ENCODE measurements at regions not wholly inside any gene's neighbourhood (a gene's known extent, or its start where the extent isn't known, plus 50 kb on each side); places are given as distances from the start of the nearest gene placed in this dataset.
A peak's percentile ranks its signal among the peaks of the same experiment; 100 is the strongest.

DNA sequence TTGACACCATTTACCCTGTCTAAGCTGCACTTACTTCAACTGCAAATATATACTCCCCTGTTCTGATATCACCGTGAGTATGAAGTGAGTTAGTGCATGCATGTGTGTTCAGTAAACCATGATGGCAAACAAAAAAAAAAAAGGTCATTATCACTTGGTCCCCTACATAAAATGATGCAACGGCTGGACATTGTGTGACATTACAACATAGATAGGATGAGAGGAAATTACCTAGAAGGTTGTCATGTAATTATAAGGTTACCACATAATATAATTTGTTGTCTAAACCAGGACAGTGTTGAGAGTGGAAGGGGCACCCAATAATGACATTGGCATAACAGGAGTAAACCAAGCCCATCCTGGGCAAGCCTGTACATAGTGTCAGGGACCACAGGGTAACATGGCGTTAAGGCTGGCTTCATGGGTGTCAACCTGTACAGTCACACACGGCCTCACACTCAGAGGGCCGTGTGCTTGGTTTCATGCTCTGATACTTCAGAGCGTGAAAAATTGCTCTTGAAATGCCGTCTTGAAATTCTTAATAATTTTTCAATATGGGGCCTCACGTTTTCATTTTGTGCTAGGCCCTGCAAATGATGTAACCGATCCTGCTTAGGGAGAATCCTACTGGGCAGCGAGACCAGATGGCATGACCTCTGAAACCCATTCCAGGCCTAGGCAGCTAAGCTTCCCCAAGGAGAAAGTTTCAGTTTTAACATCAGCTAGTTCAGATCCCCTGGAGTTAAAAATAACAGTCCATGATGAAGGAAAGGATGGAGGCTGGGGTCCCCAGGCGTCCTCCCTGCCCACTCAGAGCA lies 106.1 kb downstream of the AXIN2 start:
- peaks cover 0 to 4% of the 10 kb centered on the region in 2 donors for H3K27me3 ChIP-seq
- intact Hi-C loops (cut with DNase I; ENCODE audit: low total_unique reads), result no loop called here

DNA sequence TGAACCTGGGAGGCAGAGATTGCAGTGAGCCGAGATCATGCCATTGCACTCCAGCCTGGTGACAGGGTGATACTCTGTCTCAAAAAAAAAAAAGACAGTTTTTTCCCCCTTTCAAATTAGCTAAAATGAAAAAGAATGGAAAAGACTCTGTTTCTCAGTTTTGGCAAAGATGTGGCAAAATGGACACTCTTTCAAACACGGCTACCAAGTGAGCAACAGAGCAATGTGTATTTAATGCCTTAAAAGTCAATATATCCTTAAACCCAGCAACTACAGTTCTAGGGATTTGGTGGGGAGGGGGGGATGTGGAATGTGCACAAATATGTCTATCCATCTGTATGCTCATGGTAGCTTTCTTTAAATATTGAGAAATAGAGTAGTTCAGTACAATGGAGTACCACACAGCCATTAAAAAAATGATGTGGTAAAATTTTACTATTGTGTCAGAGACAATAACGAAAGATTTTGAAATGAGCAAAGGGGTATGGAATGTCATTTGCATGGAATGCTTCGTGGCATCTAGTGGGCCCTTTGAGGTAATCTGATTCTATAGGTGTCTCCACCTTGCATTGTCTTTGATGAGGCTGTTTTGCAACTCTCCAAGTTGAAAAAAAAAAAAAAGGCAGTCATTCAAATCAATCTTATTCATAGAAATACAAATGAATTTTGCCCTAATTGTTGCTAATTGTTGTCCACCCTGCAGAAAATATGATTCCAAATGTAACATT lies 108.1 kb downstream of the AXIN2 start:
- Histone ChIP-seq H3K9me3 (no peaks in the 10 kb centered on the region), H3K27ac (no peak overlapping the region), H3K4me1 (no peaks in the 10 kb centered on the region), H3K4me3 (no peak overlapping the region), H3K27me3 (no peaks in the 10 kb centered on the region), H3K36me3 (no peaks in the 10 kb centered on the region)
- no peak for TF ChIP-seq CTCF (IDR thresholded peaks at IDR 0.05)
- DNase-seq, result no peak
- intact Hi-C loops (cut with DNase I; ENCODE audit: low total_unique reads), result no loop called here

More for the DNA sequence above, 106.1 kb downstream of the AXIN2 start:
- Histone ChIP-seq H3K4me1 (peaks cover 0 to 5% (median 0%) of the 10 kb centered on the region in 4 donors), H3K9me3 (no peaks in the 10 kb centered on the region), H3K36me3 (no peaks in the 10 kb centered on the region), H3K4me3 (no peak overlapping the region), H3K27ac (no peak overlapping the region)
- DNase-seq, result no peak
- TF ChIP-seq CTCF (IDR thresholded peaks at IDR 0.05), result no peak

DNA sequence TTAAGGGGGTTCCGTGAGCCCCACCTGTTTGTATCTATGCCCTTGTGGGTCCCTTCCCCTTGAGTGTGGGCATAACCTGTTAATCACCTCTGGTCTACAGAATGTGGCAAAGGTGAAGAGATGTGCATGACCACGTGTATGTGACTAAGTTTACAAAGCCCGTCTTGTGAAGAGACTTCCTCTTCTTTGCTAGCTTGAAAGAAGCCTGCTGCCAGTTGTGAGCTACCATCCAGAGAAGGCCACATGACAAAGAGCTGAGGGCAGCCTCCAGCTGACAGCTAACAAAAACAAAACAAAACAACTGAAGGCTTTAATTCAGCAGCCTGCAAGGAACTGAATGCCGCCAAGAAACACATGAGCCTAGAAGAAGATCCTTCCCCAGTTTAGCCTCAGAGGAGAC lies 112.0 kb downstream of the AXIN2 start:
- DNase-seq, result no peak
- H3K36me3 ChIP-seq, result no peaks in the 10 kb centered on the region
- H3K4me3 ChIP-seq, result no peak overlapping the region
- H3K27me3 ChIP-seq, result no peaks in the 10 kb centered on the region
- intact Hi-C loops (cut with DNase I; ENCODE audit: low total_unique reads), result no loop called here
- TF ChIP-seq CTCF (IDR thresholded peaks at IDR 0.05), result no peak
- H3K9me3 ChIP-seq, result no peaks in the 10 kb centered on the region
- no peaks in the 10 kb centered on the region for H3K4me1 ChIP-seq
- H3K27ac ChIP-seq, result no peak overlapping the region

- Histone ChIP-seq H3K27ac (no peak overlapping the region), H3K4me3 (no peak overlapping the region), H3K9me3 (no peaks in the 10 kb centered on the region), H3K36me3 (no peaks in the 10 kb centered on the region), H3K4me1 (no peaks in the 10 kb centered on the region), H3K27me3 (no peaks in the 10 kb centered on the region)
- intact Hi-C loops (cut with DNase I; ENCODE audit: low total_unique reads), result no loop called here
- DNase-seq, result no peak
- TF ChIP-seq CTCF (IDR thresholded peaks at IDR 0.05), result no peak
Observed at GRCh38 chr17:65447823-65448222, 113.6 kb downstream of the AXIN2 start.

- no peak for TF ChIP-seq CTCF (IDR thresholded peaks at IDR 0.05)
- Histone ChIP-seq H3K4me3 (no peak overlapping the region), H3K9me3 (no peaks in the 10 kb centered on the region), H3K27me3 (peaks cover 0 to 4% of the 10 kb centered on the region in 2 donors), H3K27ac (no peak overlapping the region), H3K4me1 (no peaks in the 10 kb centered on the region), H3K36me3 (no peaks in the 10 kb centered on the region)
- intact Hi-C loops (cut with DNase I; ENCODE audit: low total_unique reads), result no loop called here
- DNase-seq, result peak; percentile 67 to 80
Observed at GRCh38 chr17:65446838-65447526, 114.5 kb downstream of the AXIN2 start.
